Fibroblast of lung (primary cell): ENCODE measurements at regions not wholly inside any gene's neighbourhood (a gene's known extent, or its start where the extent isn't known, plus 50 kb on each side); places are given as distances from the start of the nearest gene placed in this dataset.

Source experiments
- DNase-seq, 2 donors: peaks; one replicate each; pipeline versions ENCODE4 v3.0.0 to v3.0.0-alpha.2; 2010; ENCODE audit warnings: low read depth in 2 of 2
- H2AFZ ChIP-seq: 2 replicates; pipeline ENCODE4 v1.5.1; 2012; ENCODE audit warnings: low read length, control low read depth, inconsistent platforms
- H3K27ac ChIP-seq: 2 replicates; pipeline ENCODE4 v1.5.1; 2011; ENCODE audit warnings: low read length, control low read depth; ENCODE audit not compliant: insufficient read depth
- H3K27me3 ChIP-seq: 2 replicates; pipeline ENCODE4 v1.5.1; 2011; ENCODE audit warnings: mild to moderate bottlenecking, low read length; ENCODE audit not compliant: control insufficient read depth, insufficient read depth
- H3K36me3 ChIP-seq: 2 replicates; pipeline ENCODE4 v1.5.1; 2011; ENCODE audit warnings: low read length; ENCODE audit not compliant: control insufficient read depth, insufficient read depth
- H3K4me1 ChIP-seq: 2 replicates; pipeline ENCODE4 v1.5.1; 2011; ENCODE audit warnings: low read length; ENCODE audit not compliant: control insufficient read depth, insufficient read depth; ENCODE audit errors: extremely low read depth
- H3K4me2 ChIP-seq: 2 replicates; pipeline ENCODE4 v1.5.1; 2011; ENCODE audit warnings: low read length, control low read depth; ENCODE audit not compliant: insufficient read depth; ENCODE audit errors: extremely low read depth
- H3K4me3 ChIP-seq, 4 experiments: fragments of 200-600 bp in 1 of 4; sonication (generic) in 1 of 4; replicated peaks in 1 of 4; 2 replicates each; pipeline ENCODE4 v1.5.1; 2011 to 2016; ENCODE audit warnings: low read length in 4 of 4, low read depth in 3 of 4, mild to moderate bottlenecking in 3 of 4, control low read depth in 2 of 4, inconsistent platforms in 1 of 4, mixed read lengths in 1 of 4; ENCODE audit not compliant: insufficient read depth in 1 of 4; ENCODE audit errors: control extremely low read depth in 1 of 4
- H3K79me2 ChIP-seq: 2 replicates; pipeline ENCODE4 v1.5.1; 2012; ENCODE audit warnings: mild to moderate bottlenecking, low read length, inconsistent platforms; ENCODE audit not compliant: control insufficient read depth, insufficient read depth
- H3K9ac ChIP-seq: 2 replicates; pipeline ENCODE4 v1.5.1; 2011; ENCODE audit warnings: mild to moderate bottlenecking, low read length, control low read depth; ENCODE audit not compliant: insufficient read depth
- H3K9me3 ChIP-seq: 2 replicates; pipeline ENCODE4 v1.5.1; 2012; ENCODE audit warnings: low read depth, low read length; ENCODE audit not compliant: control insufficient read depth, insufficient read depth
- H4K20me1 ChIP-seq: 2 replicates; pipeline ENCODE4 v1.5.1; 2011; ENCODE audit warnings: low read length; ENCODE audit not compliant: control insufficient read depth, insufficient read depth; ENCODE audit errors: extremely low read depth
- CTCF ChIP-seq, 2 donors: IDR thresholded peaks in 1 of 2; conservative IDR thresholded peaks in 1 of 2; 1 replicate in 1 of 2; 2 replicates in 1 of 2; pipeline ENCODE4 v1.5.1; 2011 to 2012; ENCODE audit warnings: low read length in 2 of 2, control low read depth in 1 of 2, inconsistent platforms in 1 of 2, low read depth in 1 of 2, mild to moderate bottlenecking in 1 of 2
- EZH2 ChIP-seq: IDR thresholded peaks from 2 replicates; pipeline ENCODE4 v1.5.1; 2012; ENCODE audit warnings: low read length, control low read depth, mild to moderate bottlenecking; ENCODE audit errors: missing control alignments

GRCh38 chr2:103144837-103145236 lies 383.0 kb downstream of the TMEM182 start:
- Histone ChIP-seq H3K79me2 (no peaks in the 10 kb centered on the region), H3K36me3 (no peaks in the 10 kb centered on the region), H3K27ac (no peak overlapping the region), H3K9me3 (no peaks in the 10 kb centered on the region), H3K9ac (no peak overlapping the region), H3K27me3 (no peaks in the 10 kb centered on the region), H3K4me1 (no peaks in the 10 kb centered on the region), H3K4me2 (no peak overlapping the region), H4K20me1 (no peaks in the 10 kb centered on the region), H3K4me3 (no peak overlapping the region), H2AFZ (no peak overlapping the region)
- TF ChIP-seq EZH2 (no peak), CTCF (conservative IDR thresholded peaks at IDR 0.05 in 1 of 2, IDR thresholded peaks at IDR 0.05 in 1 of 2; ENCODE audit: low read depth in 1 of 2, low read length in 2 of 2) (no peak)
- DNase-seq: peak in 1 of 2 donors; percentile 16

GRCh38 chr2:103145739-103146138 lies 383.9 kb downstream of the TMEM182 start:
- no peak for DNase-seq
- TF ChIP-seq CTCF (conservative IDR thresholded peaks at IDR 0.05 in 1 of 2, IDR thresholded peaks at IDR 0.05 in 1 of 2; ENCODE audit: low read depth in 1 of 2, low read length in 2 of 2) (no peak), EZH2 (no peak)

GRCh38 chr2:103151046-103151445 lies 389.2 kb downstream of the TMEM182 start:
- Histone ChIP-seq H3K4me3 (no peak overlapping the region), H3K9me3 (no peaks in the 10 kb centered on the region), H3K9ac (no peak overlapping the region), H3K27me3 (no peaks in the 10 kb centered on the region), H3K27ac (no peak overlapping the region), H3K4me1 (no peaks in the 10 kb centered on the region), H4K20me1 (no peaks in the 10 kb centered on the region), H3K4me2 (no peak overlapping the region), H3K79me2 (no peaks in the 10 kb centered on the region), H2AFZ (no peak overlapping the region), H3K36me3 (no peaks in the 10 kb centered on the region)
- DNase-seq: no peak
- TF ChIP-seq CTCF (conservative IDR thresholded peaks at IDR 0.05 in 1 of 2, IDR thresholded peaks at IDR 0.05 in 1 of 2; ENCODE audit: low read depth in 1 of 2, low read length in 2 of 2) (no peak), EZH2 (no peak)

More at GRCh38 chr2:103145739-103146138, 383.9 kb downstream of the TMEM182 start:
- Histone ChIP-seq H3K9me3 (no peaks in the 10 kb centered on the region), H2AFZ (no peak overlapping the region), H3K27ac (no peak overlapping the region), H3K79me2 (no peaks in the 10 kb centered on the region), H3K27me3 (no peaks in the 10 kb centered on the region), H4K20me1 (no peaks in the 10 kb centered on the region), H3K4me2 (no peak overlapping the region), H3K4me3 (no peak overlapping the region), H3K36me3 (no peaks in the 10 kb centered on the region), H3K9ac (no peak overlapping the region), H3K4me1 (no peaks in the 10 kb centered on the region)
